Activated CD4-positive, alpha-beta memory T cell treated with anti-CD3 and anti-CD28 coated beads, Interleukin-2, amount 10 ng/mL, durations not matched to agents 7 days and 5 days (primary cell): ENCODE measurements at regions not wholly inside any gene's neighbourhood (a gene's known extent, or its start where the extent isn't known, plus 50 kb on each side); places are given as distances from the start of the nearest gene placed in this dataset.

Source experiments
- CTCF ChIA-PET: fragments of 350-600 bp; sonication (Branson Sonifier 250); formaldehyde crosslinking; loops from one replicate; lab custom pipeline; 2021; ENCODE audit warnings: antibody characterized with exemption, inconsistent platforms; lab: Charles Lee
- POLR2A ChIA-PET: fragments of 350-600 bp; sonication (Branson Sonifier 250); formaldehyde crosslinking; loops from one replicate; lab custom pipeline; 2021; ENCODE audit warnings: antibody characterized with exemption; lab: Charles Lee
- DNase-seq: peaks from one replicate; pipeline ENCODE4 v3.0.0-alpha.2; 2020
- H3K27ac Mint-ChIP-seq: one replicate; pipeline ENCODE4 v1.8.0; 2021; ENCODE audit warnings: mild to moderate bottlenecking, mixed read lengths
- H3K27me3 Mint-ChIP-seq: one replicate; pipeline ENCODE4 v1.8.0; 2021; ENCODE audit warnings: mixed read lengths
- H3K36me3 Mint-ChIP-seq: one replicate; pipeline ENCODE4 v1.8.0; 2021; ENCODE audit warnings: low read depth, mixed read lengths
- H3K4me1 Mint-ChIP-seq: one replicate; pipeline ENCODE4 v1.8.0; 2021; ENCODE audit warnings: mixed read lengths
- H3K4me3 Mint-ChIP-seq: one replicate; pipeline ENCODE4 v1.8.0; 2021; ENCODE audit warnings: mild to moderate bottlenecking, mixed read lengths
- H3K9me3 Mint-ChIP-seq: one replicate; pipeline ENCODE4 v1.8.0; 2021; ENCODE audit warnings: mixed read lengths

GRCh38 chr12:61356485-61356884 lies 903.7 kb upstream of the USP15 start:
- H3K9me3 Mint-ChIP-seq, result no peaks in the 10 kb centered on the region
- no peaks in the 10 kb centered on the region for H3K36me3 Mint-ChIP-seq
- no peak overlapping the region for H3K27ac Mint-ChIP-seq
- H3K4me3 Mint-ChIP-seq, result no peak overlapping the region
- no peaks in the 10 kb centered on the region for H3K27me3 Mint-ChIP-seq
- no peak for DNase-seq
- ChIA-PET POLR2A (no interaction called here), CTCF (no interaction called here)
- no peaks in the 10 kb centered on the region for H3K4me1 Mint-ChIP-seq

GRCh38 chr12:61357496-61357895 lies 902.7 kb upstream of the USP15 start:
- Mint-ChIP-seq H3K9me3 (no peaks in the 10 kb centered on the region), H3K4me3 (no peak overlapping the region), H3K4me1 (no peaks in the 10 kb centered on the region), H3K27me3 (no peaks in the 10 kb centered on the region), H3K36me3 (no peaks in the 10 kb centered on the region), H3K27ac (no peak overlapping the region)
- no peak for DNase-seq
- POLR2A ChIA-PET, result no interaction called here
- CTCF ChIA-PET, result no interaction called here

GRCh38 chr12:61362037-61362436 lies 898.2 kb upstream of the USP15 start:
- Mint-ChIP-seq H3K36me3 (no peaks in the 10 kb centered on the region), H3K9me3 (peaks cover 3% of the 10 kb centered on the region), H3K27ac (no peak overlapping the region), H3K4me3 (no peak overlapping the region), H3K27me3 (no peaks in the 10 kb centered on the region), H3K4me1 (no peaks in the 10 kb centered on the region)
- POLR2A ChIA-PET, result no interaction called here
- DNase-seq, result no peak
- CTCF ChIA-PET, result no interaction called here

- H3K9me3 Mint-ChIP-seq, result peaks cover 3% of the 10 kb centered on the region
- H3K36me3 Mint-ChIP-seq, result no peaks in the 10 kb centered on the region
- no peak overlapping the region for H3K4me3 Mint-ChIP-seq
- H3K4me1 Mint-ChIP-seq, result no peaks in the 10 kb centered on the region
- H3K27me3 Mint-ChIP-seq, result no peaks in the 10 kb centered on the region
- no peak for DNase-seq
- CTCF ChIA-PET, result no interaction called here
- POLR2A ChIA-PET, result no interaction called here
- no peak overlapping the region for H3K27ac Mint-ChIP-seq
Measured at GRCh38 chr12:61365001-61365400, 895.2 kb upstream of the USP15 start.

- H3K9me3 Mint-ChIP-seq, result peaks cover 3% of the 10 kb centered on the region
- H3K36me3 Mint-ChIP-seq, result no peaks in the 10 kb centered on the region
- CTCF ChIA-PET, result no interaction called here
Measured at GRCh38 chr12:61367281-61367785, 892.9 kb upstream of the USP15 start.

GRCh38 chr12:61369241-61369910 lies 890.8 kb upstream of the USP15 start:
- Mint-ChIP-seq H3K4me1 (no peaks in the 10 kb centered on the region), H3K27ac (no peak overlapping the region), H3K4me3 (no peak overlapping the region), H3K27me3 (no peaks in the 10 kb centered on the region), H3K9me3 (peaks cover 3% of the 10 kb centered on the region), H3K36me3 (no peaks in the 10 kb centered on the region)
- no peak for DNase-seq
- ChIA-PET CTCF (no interaction called here), POLR2A (no interaction called here)

More at GRCh38 chr12:61367281-61367785, 892.9 kb upstream of the USP15 start:
- no peaks in the 10 kb centered on the region for H3K27me3 Mint-ChIP-seq
- H3K27ac Mint-ChIP-seq, result no peak overlapping the region
- POLR2A ChIA-PET, result no interaction called here
- no peak for DNase-seq
- no peak overlapping the region for H3K4me3 Mint-ChIP-seq
- no peaks in the 10 kb centered on the region for H3K4me1 Mint-ChIP-seq

- CTCF ChIA-PET, result no interaction called here
- Mint-ChIP-seq H3K9me3 (peaks cover 10% of the 10 kb centered on the region), H3K27ac (no peak overlapping the region), H3K36me3 (no peaks in the 10 kb centered on the region), H3K4me1 (no peaks in the 10 kb centered on the region), H3K27me3 (no peaks in the 10 kb centered on the region), H3K4me3 (no peak overlapping the region)
- DNase-seq, result no peak
- POLR2A ChIA-PET, result no interaction called here
Measured at GRCh38 chr12:61384511-61384910, 875.7 kb upstream of the USP15 start.

GRCh38 chr12:61385771-61386170 lies 874.4 kb upstream of the USP15 start:
- ChIA-PET POLR2A (no interaction called here), CTCF (no interaction called here)
- no peaks in the 10 kb centered on the region for H3K4me1 Mint-ChIP-seq
- no peak for DNase-seq
- H3K9me3 Mint-ChIP-seq, result peaks cover 12% of the 10 kb centered on the region
- H3K27me3 Mint-ChIP-seq, result no peaks in the 10 kb centered on the region
- H3K36me3 Mint-ChIP-seq, result no peaks in the 10 kb centered on the region
- no peak overlapping the region for H3K4me3 Mint-ChIP-seq
- no peak overlapping the region for H3K27ac Mint-ChIP-seq

GRCh38 chr12:61397668-61398067 lies 862.5 kb upstream of the USP15 start:
- no peaks in the 10 kb centered on the region for H3K27me3 Mint-ChIP-seq
- CTCF ChIA-PET, result no interaction called here
- peaks cover 17% of the 10 kb centered on the region for H3K9me3 Mint-ChIP-seq
- no peaks in the 10 kb centered on the region for H3K36me3 Mint-ChIP-seq
- no peak overlapping the region for H3K4me3 Mint-ChIP-seq
- H3K4me1 Mint-ChIP-seq, result no peaks in the 10 kb centered on the region
- H3K27ac Mint-ChIP-seq, result no peak overlapping the region
- POLR2A ChIA-PET, result no interaction called here
- DNase-seq, result no peak

GRCh38 chr12:61412201-61412600 lies 848.0 kb upstream of the USP15 start:
- no peaks in the 10 kb centered on the region for H3K4me1 Mint-ChIP-seq
- H3K27ac Mint-ChIP-seq, result no peak overlapping the region
- H3K4me3 Mint-ChIP-seq, result no peak overlapping the region
- ChIA-PET POLR2A (no interaction called here), CTCF (no interaction called here)
- DNase-seq, result no peak
- peaks cover 11% of the 10 kb centered on the region for H3K9me3 Mint-ChIP-seq
- H3K36me3 Mint-ChIP-seq, result no peaks in the 10 kb centered on the region
- H3K27me3 Mint-ChIP-seq, result no peaks in the 10 kb centered on the region

- Mint-ChIP-seq H3K36me3 (no peaks in the 10 kb centered on the region), H3K4me3 (no peak overlapping the region), H3K9me3 (peaks cover 8% of the 10 kb centered on the region), H3K27me3 (no peaks in the 10 kb centered on the region), H3K4me1 (no peaks in the 10 kb centered on the region), H3K27ac (no peak overlapping the region)
- POLR2A ChIA-PET, result no interaction called here
- CTCF ChIA-PET, result no interaction called here
- DNase-seq, result no peak
Measured at GRCh38 chr12:61414470-61414869, 845.7 kb upstream of the USP15 start.

GRCh38 chr12:61422786-61423185 lies 837.4 kb upstream of the USP15 start:
- H3K27ac Mint-ChIP-seq, result no peak overlapping the region
- DNase-seq, result no peak
- H3K36me3 Mint-ChIP-seq, result no peaks in the 10 kb centered on the region
- H3K27me3 Mint-ChIP-seq, result no peaks in the 10 kb centered on the region
- ChIA-PET CTCF (no interaction called here), POLR2A (no interaction called here)
- H3K4me1 Mint-ChIP-seq, result no peaks in the 10 kb centered on the region
- H3K4me3 Mint-ChIP-seq, result no peak overlapping the region
- H3K9me3 Mint-ChIP-seq, result peaks cover 11% of the 10 kb centered on the region

GRCh38 chr12:61452076-61452475 lies 808.1 kb upstream of the USP15 start:
- H3K27ac Mint-ChIP-seq, result no peak overlapping the region
- no peak for DNase-seq
- no peaks in the 10 kb centered on the region for H3K27me3 Mint-ChIP-seq
- H3K36me3 Mint-ChIP-seq, result no peaks in the 10 kb centered on the region
- ChIA-PET POLR2A (no interaction called here), CTCF (interaction anchor here (0.7 kb wide), 1 partner anchor 1076 kb away, joined by 5 read pairs; no protein-coding TSS in a partner anchor)
- H3K4me3 Mint-ChIP-seq, result no peak overlapping the region
- peaks cover 2% of the 10 kb centered on the region for H3K9me3 Mint-ChIP-seq
- H3K4me1 Mint-ChIP-seq, result no peaks in the 10 kb centered on the region

GRCh38 chr12:61487728-61488127 lies 772.5 kb upstream of the USP15 start:
- CTCF ChIA-PET, result no interaction called here
- H3K27me3 Mint-ChIP-seq, result no peaks in the 10 kb centered on the region
- POLR2A ChIA-PET, result no interaction called here
- H3K4me1 Mint-ChIP-seq, result no peaks in the 10 kb centered on the region
- no peak overlapping the region for H3K4me3 Mint-ChIP-seq
- DNase-seq, result no peak
- H3K36me3 Mint-ChIP-seq, result no peaks in the 10 kb centered on the region
- peaks cover 5% of the 10 kb centered on the region for H3K9me3 Mint-ChIP-seq
- no peak overlapping the region for H3K27ac Mint-ChIP-seq
